ENCODE measurements at regions not wholly inside any gene's neighbourhood (a gene's known extent, or its start where the extent isn't known, plus 50 kb on each side); places are given as distances from the start of the nearest gene placed in this dataset.
"Not testable (repeated sequence)": the region's sequence is repeated elsewhere in the genome, so short reads cannot be mapped to it uniquely, and the experiment has no call there.

DNA sequence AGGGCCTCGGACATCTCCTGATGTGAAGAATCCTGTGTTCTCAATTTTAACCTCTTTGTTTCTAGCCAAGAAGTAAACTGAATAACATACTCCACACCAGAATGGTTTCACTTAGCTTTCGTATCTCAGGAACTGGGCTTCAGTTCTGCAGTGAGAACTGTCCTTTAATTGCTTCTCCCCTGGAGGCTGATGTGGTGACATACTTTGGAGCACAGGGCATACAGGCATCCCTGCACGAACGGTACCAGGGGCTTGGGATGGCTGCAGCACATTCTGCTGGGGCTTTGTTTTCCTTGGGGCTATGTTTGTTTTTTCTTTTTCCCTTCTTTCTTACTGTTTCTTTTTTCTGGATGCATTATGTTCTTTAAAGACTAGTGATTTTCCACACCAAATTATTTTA, 230.5 kb downstream of the TM9SF2 start:
- in situ Hi-C loops (cut with MboI; ENCODE audit: low pct_unique_long_range_greater_than_20kb, low sequenced_read_pairs, unreplicated experiment), result no loop called here
- TF ChIP-seq, protein P1, sequence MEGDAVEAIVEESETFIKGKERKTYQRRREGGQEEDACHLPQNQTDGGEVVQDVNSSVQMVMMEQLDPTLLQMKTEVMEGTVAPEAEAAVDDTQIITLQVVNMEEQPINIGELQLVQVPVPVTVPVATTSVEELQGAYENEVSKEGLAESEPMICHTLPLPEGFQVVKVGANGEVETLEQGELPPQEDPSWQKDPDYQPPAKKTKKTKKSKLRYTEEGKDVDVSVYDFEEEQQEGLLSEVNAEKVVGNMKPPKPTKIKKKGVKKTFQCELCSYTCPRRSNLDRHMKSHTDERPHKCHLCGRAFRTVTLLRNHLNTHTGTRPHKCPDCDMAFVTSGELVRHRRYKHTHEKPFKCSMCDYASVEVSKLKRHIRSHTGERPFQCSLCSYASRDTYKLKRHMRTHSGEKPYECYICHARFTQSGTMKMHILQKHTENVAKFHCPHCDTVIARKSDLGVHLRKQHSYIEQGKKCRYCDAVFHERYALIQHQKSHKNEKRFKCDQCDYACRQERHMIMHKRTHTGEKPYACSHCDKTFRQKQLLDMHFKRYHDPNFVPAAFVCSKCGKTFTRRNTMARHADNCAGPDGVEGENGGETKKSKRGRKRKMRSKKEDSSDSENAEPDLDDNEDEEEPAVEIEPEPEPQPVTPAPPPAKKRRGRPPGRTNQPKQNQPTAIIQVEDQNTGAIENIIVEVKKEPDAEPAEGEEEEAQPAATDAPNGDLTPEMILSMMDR (IDR thresholded peaks at IDR 0.05; ENCODE audit: extremely low read depth, insufficient read depth, missing control alignments), result no peak
- DNase-seq (ENCODE audit: low spot score), result no peak

DNA sequence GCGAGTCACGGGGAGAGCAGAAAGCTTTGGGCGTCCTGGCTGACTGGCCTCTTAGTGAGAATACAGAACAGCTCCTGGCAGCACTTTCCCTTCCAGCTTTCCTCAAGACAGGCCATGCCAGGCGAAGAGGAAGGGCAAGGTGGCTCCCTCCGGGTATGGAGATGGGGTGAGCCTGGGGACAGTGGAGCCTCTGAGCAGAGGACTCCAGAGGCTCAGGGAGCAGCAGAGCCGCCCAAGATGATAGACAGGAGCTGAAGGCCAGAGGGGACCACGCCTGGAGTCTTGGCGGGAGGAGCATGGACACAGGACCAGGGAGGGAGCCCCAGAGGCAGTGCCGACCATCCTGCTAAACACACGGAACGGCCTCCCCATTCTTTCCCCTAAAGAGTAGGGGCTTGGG, 229.1 kb downstream of the TM9SF2 start:
- in situ Hi-C loops (cut with MboI; ENCODE audit: low pct_unique_long_range_greater_than_20kb, low sequenced_read_pairs, unreplicated experiment), result no loop called here
- DNase-seq (ENCODE audit: low spot score), result no peak
- TF ChIP-seq, protein P1 (IDR thresholded peaks at IDR 0.05; ENCODE audit: extremely low read depth, insufficient read depth, missing control alignments), result no peak

DNA sequence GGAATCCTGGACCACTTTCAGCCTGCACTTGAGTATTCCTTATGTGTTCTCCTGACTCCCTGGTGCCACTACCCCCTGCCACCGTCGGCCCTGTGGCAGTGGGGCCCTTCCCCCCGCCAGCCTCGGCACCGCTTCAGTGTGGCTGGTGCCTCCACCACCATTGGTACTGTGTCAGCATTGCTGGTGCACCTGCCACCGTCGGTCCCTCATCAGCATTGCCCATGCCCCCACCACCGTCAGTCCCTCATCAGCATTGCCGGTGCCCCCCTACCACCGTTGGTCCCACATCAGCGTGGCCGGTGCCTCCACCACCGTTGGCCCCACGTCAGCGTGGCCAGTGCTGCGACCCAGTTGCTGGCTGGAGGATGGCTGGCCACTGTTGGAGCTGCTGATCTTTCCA, 228.5 kb downstream of the TM9SF2 start:
- TF ChIP-seq, protein P1 (IDR thresholded peaks at IDR 0.05; ENCODE audit: extremely low read depth, insufficient read depth, missing control alignments), result no peak
- in situ Hi-C loops (cut with MboI; ENCODE audit: low pct_unique_long_range_greater_than_20kb, low sequenced_read_pairs, unreplicated experiment), result no loop called here
- DNase-seq (ENCODE audit: low spot score), result no peak

DNA sequence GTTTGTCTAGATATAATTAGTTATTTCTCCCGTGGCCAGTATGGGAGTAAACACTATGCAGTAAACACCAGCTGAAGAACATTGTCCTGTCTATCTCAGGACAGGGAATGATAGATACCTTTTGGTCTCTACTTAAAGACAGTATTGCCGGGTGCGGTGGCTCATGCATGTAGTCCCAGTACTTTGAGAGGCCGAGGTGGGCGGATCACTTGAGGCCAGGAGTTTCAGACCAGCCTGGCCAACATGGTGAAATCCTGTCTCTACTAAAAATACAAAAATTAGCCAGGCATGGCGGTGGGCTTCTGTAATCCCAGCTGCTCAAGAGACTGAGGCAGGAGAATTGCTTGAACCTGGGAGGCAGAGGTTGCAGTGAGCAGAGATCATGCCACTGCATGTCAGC, 226.4 kb downstream of the TM9SF2 start:
- DNase-seq (ENCODE audit: low spot score); in situ Hi-C loops (cut with MboI; ENCODE audit: low pct_unique_long_range_greater_than_20kb, low sequenced_read_pairs, unreplicated experiment): not testable (repeated sequence)

DNA sequence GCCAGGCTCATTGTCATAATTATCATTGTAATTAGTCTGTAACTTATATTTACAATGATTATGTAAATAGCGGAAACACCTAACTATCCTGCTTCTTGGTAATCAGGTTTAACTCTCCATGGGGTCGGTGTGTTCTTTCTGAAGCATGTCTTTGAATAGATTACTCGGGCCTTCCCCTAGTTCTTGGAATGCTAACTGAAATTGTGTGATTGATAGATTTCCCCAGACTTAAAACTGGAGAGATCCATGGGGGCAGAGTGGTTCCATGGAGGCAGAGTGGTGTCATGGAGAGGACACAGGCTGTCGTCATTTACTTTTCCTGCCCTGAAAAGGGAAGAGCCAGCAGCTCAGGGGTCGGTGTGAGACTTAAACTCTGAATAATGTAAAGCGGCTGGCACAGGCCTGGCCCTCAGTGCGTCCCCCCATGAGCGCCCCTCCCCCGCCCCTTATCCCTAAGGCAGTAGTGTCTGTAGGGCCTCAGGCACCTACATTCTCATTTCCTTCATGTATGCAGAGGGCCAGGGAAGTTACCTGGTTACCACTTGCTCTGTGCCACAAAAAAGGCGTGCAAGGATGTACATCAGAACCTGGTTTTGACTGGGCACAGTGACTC, 225.1 kb downstream of the TM9SF2 start:
- TF ChIP-seq, protein P1 (IDR thresholded peaks at IDR 0.05; ENCODE audit: extremely low read depth, insufficient read depth, missing control alignments), result no peak
- DNase-seq (ENCODE audit: low spot score), result no peak
- in situ Hi-C loops (cut with MboI; ENCODE audit: low pct_unique_long_range_greater_than_20kb, low sequenced_read_pairs, unreplicated experiment), result no loop called here

DNA sequence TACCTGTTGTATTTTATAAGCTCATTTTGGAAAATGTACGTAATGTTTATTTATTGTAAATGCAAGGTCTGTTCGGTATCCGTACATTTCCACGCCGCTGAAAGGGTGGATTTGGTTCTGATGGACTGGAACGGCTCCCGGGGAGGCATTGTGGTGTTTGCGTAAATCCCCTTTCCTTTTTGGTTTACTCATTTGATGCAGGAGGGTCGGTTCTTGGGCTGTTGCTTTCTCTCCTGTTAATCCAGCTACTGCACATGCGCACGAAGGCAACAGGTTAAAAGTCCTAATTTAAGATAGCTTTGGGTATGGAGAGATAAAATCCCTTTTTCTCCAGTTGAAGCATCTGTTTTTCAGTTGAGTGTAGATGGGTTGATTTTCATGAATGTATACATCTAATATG, 224.4 kb downstream of the TM9SF2 start:
- in situ Hi-C loops (cut with MboI; ENCODE audit: low pct_unique_long_range_greater_than_20kb, low sequenced_read_pairs, unreplicated experiment), result no loop called here
- TF ChIP-seq, protein P1 (IDR thresholded peaks at IDR 0.05; ENCODE audit: extremely low read depth, insufficient read depth, missing control alignments), result no peak
- DNase-seq (ENCODE audit: low spot score), result no peak

DNA sequence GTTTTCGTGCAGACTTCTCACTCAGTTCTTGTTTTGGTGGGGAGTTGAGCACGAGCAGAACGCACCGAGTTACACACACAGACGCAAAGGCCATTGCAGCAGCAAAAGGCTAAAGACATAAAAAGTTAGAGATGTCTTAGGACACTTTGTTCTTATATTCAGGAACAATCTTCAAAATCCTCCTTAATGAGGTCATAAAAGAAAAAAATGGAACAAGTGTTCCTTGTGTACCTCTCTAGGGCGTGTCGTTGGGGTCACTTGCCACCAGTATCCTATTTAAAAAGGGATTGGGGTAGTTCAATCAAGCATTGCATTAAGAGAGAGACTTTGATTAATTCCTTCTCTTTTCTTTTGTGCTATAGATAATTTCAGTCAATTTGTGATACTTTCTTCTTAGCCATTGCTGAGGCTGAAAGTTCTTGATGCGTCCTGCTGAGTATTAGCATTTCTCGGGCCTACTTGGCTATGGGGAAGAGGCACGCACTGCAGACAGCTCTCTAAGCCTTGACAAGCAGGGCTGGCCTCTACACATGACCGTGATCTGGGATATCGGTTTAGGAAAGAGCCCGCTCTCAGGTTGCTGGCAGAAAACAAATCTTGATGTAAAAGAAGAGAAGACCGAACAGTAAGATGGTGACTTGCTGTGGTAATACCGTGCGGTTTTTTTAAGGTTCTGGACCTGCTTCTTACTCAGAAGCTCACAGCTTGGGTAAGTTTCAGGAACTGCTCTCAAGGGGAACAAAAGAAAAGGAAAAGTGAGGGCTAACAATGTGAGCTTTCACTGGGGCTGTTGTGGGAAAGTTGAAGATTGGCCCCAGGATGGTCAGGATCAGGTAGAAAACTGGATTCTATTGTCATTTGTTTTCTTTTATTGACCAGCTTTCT, 223.6 kb downstream of the TM9SF2 start:
- no peak for DNase-seq (ENCODE audit: low spot score)
- TF ChIP-seq, protein P1 (IDR thresholded peaks at IDR 0.05; ENCODE audit: extremely low read depth, insufficient read depth, missing control alignments), result no peak
- in situ Hi-C loops (cut with MboI; ENCODE audit: low pct_unique_long_range_greater_than_20kb, low sequenced_read_pairs, unreplicated experiment), result no loop called here
